Transverse colon (tissue), 4 donors: ENCODE measurements at regions not wholly inside any gene's neighbourhood (a gene's known extent, or its start where the extent isn't known, plus 50 kb on each side); places are given as distances from the start of the nearest gene placed in this dataset.

ENCODE experiments used
- DNase-seq: peaks from one replicate; pipeline ENCODE4 v3.0.0-alpha.2; 2019
- H3K27ac ChIP-seq, 4 donors: fragments of 200-600 bp; sonication (generic); 2 replicates each; pipeline ENCODE4 v1.5.1; 2016 to 2018; ENCODE audit warnings: inconsistent platforms in 4 of 4
- H3K27me3 ChIP-seq: fragments of 200-600 bp; sonication (generic); 2 replicates; pipeline ENCODE4 v1.5.1; 2017; ENCODE audit warnings: inconsistent platforms
- H3K36me3 ChIP-seq, 4 donors: fragments of 200-600 bp; sonication (generic); 2 replicates each; pipeline ENCODE4 v1.5.1; 2017 to 2019; ENCODE audit warnings: inconsistent platforms in 4 of 4
- H3K4me1 ChIP-seq, 4 donors: fragments of 200-600 bp; sonication (generic); 2 replicates each; pipeline ENCODE4 v1.5.1; 2017 to 2020; ENCODE audit warnings: inconsistent platforms in 4 of 4
- H3K4me3 ChIP-seq, 4 donors: fragments of 200-600 bp; sonication (generic); 1 replicate in 1 of 4; 2 replicates in 3 of 4; pipeline versions ENCODE4 v1.5.1 to v1.6.1; 2017 to 2019; ENCODE audit warnings: inconsistent platforms in 4 of 4
- H3K9me3 ChIP-seq, 2 donors: fragments of 200-600 bp; sonication (generic); 2 replicates each; pipeline ENCODE4 v1.5.1; 2017 to 2019; ENCODE audit warnings: inconsistent platforms in 2 of 2
- EP300 ChIP-seq: sonication (generic); formaldehyde crosslinking; IDR thresholded peaks from one replicate; pipeline ENCODE4 v1.6.1; 2017; ENCODE audit warnings: antibody characterized with exemption, low read depth
- POLR2A ChIP-seq: fragments of 450-650 bp; IDR thresholded peaks from one replicate; pipeline ENCODE4 v1.6.1; 2016; ENCODE audit warnings: antibody characterized with exemption, mild to moderate bottlenecking, moderate library complexity
- POLR2AphosphoS5 ChIP-seq, 3 donors: sonication (generic); formaldehyde crosslinking; IDR thresholded peaks; one replicate each; pipeline ENCODE4 v1.6.1; 2016; ENCODE audit warnings: antibody characterized with exemption in 3 of 3
- WGBS, 2 donors: methylation state at CpG; one replicate each; pipeline ENCODE4 v1.1.5; 2018; ENCODE audit warnings: low coverage in 1 of 2; 5-methylcytosine and 5-hydroxymethylcytosine counted together
- in situ Hi-C, 4 donors: fragments of 200-750 bp; cut with MboI; loops; one replicate each; pipeline versions ENCODE4 v1.15.0 to v1.15.1; 2017; ENCODE audit warnings: low sequenced_read_pairs in 3 of 4, low pct_ligation_motif_present in 1 of 4, low pct_unique_long_range_greater_than_20kb in 1 of 4
- intact Hi-C: fragments of 100-400 bp; cut with DNase I; formaldehyde crosslinking; loops from one replicate; pipeline ENCODE4 v1.15.1; 2023; ENCODE audit warnings: low total_unique reads
- TF ChIP-seq, protein P1 (sequence below), 5 experiments: fragments of 200-600 bp in 3 of 5; fragments of 450-650 bp in 2 of 5; sonication (generic) in 3 of 5; IDR thresholded peaks; 1 replicate in 2 of 5; 2 replicates in 3 of 5; pipeline ENCODE4 v1.5.1; 2016 to 2017; ENCODE audit warnings: antibody characterized with exemption in 5 of 5, inconsistent platforms in 3 of 5, mild to moderate bottlenecking in 2 of 5, moderate library complexity in 1 of 5

DNA sequence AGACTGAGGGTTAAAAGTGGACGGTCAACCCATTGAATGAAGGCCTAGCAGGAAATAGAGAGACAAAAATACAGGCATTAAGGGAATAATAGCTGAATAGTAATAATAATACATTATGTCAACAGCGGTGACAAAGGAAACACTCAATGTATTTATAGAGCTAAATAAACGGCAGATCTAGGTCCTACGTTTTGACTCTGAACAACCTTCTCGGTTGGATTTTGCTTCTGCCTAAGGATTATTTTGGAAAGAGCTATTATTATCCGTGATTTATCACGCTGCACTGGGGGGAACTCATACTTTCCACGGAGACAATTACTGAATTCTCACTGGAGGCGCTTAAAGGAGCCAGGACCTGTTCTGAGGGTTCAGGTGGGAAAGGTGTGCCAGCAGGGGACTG lies 118.2 kb upstream of the KIRREL3 start:
- no peaks in the 10 kb centered on the region for H3K4me1 ChIP-seq
- TF ChIP-seq, protein P1, sequence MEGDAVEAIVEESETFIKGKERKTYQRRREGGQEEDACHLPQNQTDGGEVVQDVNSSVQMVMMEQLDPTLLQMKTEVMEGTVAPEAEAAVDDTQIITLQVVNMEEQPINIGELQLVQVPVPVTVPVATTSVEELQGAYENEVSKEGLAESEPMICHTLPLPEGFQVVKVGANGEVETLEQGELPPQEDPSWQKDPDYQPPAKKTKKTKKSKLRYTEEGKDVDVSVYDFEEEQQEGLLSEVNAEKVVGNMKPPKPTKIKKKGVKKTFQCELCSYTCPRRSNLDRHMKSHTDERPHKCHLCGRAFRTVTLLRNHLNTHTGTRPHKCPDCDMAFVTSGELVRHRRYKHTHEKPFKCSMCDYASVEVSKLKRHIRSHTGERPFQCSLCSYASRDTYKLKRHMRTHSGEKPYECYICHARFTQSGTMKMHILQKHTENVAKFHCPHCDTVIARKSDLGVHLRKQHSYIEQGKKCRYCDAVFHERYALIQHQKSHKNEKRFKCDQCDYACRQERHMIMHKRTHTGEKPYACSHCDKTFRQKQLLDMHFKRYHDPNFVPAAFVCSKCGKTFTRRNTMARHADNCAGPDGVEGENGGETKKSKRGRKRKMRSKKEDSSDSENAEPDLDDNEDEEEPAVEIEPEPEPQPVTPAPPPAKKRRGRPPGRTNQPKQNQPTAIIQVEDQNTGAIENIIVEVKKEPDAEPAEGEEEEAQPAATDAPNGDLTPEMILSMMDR (IDR thresholded peaks at IDR 0.05) = no peak
- DNase-seq = no peak
- H3K4me3 ChIP-seq = no peak overlapping the region
- H3K36me3 ChIP-seq = no peaks in the 10 kb centered on the region
- no peaks in the 10 kb centered on the region for H3K9me3 ChIP-seq
- no peak overlapping the region for H3K27ac ChIP-seq
- in situ Hi-C loops (no loop called here), intact Hi-C loops (no loop called here)
- 66 to 72% methylated on average over 7 to 9 of the region's 9 CpGs for WGBS, 2 donors
- H3K27me3 ChIP-seq = no peaks in the 10 kb centered on the region

DNA sequence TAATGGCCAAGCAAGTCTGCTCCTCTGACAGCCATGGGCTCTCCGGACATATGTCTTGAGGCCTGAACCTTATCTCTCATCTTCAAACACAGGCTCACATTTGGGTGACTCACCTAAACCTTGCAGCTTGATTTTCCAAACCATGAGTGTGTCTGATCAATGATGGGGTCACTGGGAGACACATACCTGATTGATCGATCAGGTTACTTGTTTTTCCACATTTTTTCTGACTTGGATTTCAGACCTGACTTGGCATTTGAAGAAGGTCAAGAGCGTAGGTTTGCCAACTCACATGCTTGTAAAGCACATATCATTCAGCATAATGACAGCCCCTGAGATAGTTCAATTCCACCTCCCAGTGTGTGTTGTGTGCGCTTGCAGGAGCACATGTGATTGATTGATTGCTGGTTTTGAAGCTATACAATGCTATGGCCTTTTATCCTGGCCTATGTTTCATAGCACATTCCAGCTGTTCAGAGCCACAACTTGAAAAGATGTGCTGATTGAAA lies 116.7 kb upstream of the KIRREL3 start:
- no peak for DNase-seq
- WGBS, 2 donors = 82 to 95% methylated on average over 3 to 4 of the region's 4 CpGs
- no peaks in the 10 kb centered on the region for H3K36me3 ChIP-seq
- H3K27me3 ChIP-seq = no peaks in the 10 kb centered on the region
- H3K4me1 ChIP-seq = no peaks in the 10 kb centered on the region
- H3K27ac ChIP-seq = no peak overlapping the region
- intact Hi-C loops = no loop called here
- H3K9me3 ChIP-seq = no peaks in the 10 kb centered on the region
- no peak for TF ChIP-seq EP300
- TF ChIP-seq POLR2A = no peak
- in situ Hi-C loops = no loop called here
- H3K4me3 ChIP-seq = no peak overlapping the region

DNA sequence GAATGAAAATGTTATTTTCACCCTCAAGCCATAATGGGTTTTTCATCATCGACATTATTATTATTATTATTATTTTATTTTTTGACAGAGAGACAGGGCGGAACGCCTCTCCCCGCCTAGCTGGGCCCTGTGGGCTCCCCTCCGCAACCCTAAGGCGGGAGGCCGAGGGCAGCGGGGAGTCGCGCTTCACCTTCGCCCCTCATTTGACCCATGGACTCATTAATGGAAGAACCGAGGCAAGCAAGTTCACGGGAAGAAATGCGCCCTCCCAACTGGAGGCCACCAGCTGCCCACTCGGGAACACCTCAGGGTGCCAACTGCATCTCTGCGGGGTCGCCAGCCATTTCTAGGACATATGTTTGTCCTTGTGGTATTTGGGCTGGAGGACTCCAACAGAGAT lies 115.3 kb upstream of the KIRREL3 start:
- intact Hi-C loops (no loop called here), in situ Hi-C loops (no loop called here)
- DNase-seq = no peak
- WGBS, 2 donors = 86 to 100% methylated on average over 1 to 17 of the region's 17 CpGs
- H3K36me3 ChIP-seq = no peaks in the 10 kb centered on the region
- no peaks in the 10 kb centered on the region for H3K27me3 ChIP-seq
- H3K4me1 ChIP-seq = no peaks in the 10 kb centered on the region
- TF ChIP-seq POLR2A (no peak), EP300 (no peak)
- no peak overlapping the region for H3K27ac ChIP-seq
- no peaks in the 10 kb centered on the region for H3K9me3 ChIP-seq
- no peak overlapping the region for H3K4me3 ChIP-seq

DNA sequence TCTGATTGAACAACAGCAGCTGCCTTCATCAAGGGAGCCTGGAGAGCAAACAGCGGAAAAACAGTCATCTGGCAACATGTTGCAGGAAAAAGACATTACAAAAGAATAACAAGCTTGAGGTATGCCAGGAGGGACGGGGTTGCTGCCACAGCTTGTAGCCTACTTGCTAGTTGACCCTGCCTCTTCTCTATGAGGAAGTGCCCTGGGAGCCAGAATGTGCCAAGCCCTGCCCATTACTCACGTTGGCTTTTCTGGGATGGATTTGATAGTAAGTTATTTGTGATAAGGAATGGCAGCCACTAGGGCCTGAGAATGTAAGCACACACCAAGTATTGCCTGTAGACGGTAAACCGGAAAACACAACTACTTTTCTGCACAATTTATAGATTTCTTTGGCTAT lies 113.5 kb upstream of the KIRREL3 start:
- no peaks in the 10 kb centered on the region for H3K9me3 ChIP-seq
- TF ChIP-seq POLR2A = no peak
- TF ChIP-seq POLR2AphosphoS5 (IDR thresholded peaks at IDR 0.05) = no peak
- TF ChIP-seq, protein P1 (IDR thresholded peaks at IDR 0.05) = no peak
- TF ChIP-seq EP300 = no peak
- intact Hi-C loops = no loop called here
- no peaks in the 10 kb centered on the region for H3K36me3 ChIP-seq
- no peak overlapping the region for H3K4me3 ChIP-seq
- in situ Hi-C loops = no loop called here
- H3K27me3 ChIP-seq = no peaks in the 10 kb centered on the region
- H3K4me1 ChIP-seq = no peaks in the 10 kb centered on the region
- 61 to 67% methylated on average over 5 of the region's 5 CpGs for WGBS, 2 donors
- no peak for DNase-seq
- H3K27ac ChIP-seq = no peak overlapping the region

- WGBS, 2 donors = 25% methylated on average over 6 of the region's 6 CpGs; no CpG with 5 or more reads in 1 of the 2 donors
- in situ Hi-C loops = no loop called here
- intact Hi-C loops = no loop called here
- no peaks in the 10 kb centered on the region for H3K9me3 ChIP-seq
- H3K27me3 ChIP-seq = no peaks in the 10 kb centered on the region
- H3K4me1 ChIP-seq = no peaks in the 10 kb centered on the region
- no peaks in the 10 kb centered on the region for H3K36me3 ChIP-seq
- TF ChIP-seq POLR2A = no peak
- H3K27ac ChIP-seq = no peak overlapping the region
- no peak overlapping the region for H3K4me3 ChIP-seq
- DNase-seq = no peak
These were observed 110.0 kb upstream of the KIRREL3 start for GRCh38 chr11:127110542-127110941.

DNA sequence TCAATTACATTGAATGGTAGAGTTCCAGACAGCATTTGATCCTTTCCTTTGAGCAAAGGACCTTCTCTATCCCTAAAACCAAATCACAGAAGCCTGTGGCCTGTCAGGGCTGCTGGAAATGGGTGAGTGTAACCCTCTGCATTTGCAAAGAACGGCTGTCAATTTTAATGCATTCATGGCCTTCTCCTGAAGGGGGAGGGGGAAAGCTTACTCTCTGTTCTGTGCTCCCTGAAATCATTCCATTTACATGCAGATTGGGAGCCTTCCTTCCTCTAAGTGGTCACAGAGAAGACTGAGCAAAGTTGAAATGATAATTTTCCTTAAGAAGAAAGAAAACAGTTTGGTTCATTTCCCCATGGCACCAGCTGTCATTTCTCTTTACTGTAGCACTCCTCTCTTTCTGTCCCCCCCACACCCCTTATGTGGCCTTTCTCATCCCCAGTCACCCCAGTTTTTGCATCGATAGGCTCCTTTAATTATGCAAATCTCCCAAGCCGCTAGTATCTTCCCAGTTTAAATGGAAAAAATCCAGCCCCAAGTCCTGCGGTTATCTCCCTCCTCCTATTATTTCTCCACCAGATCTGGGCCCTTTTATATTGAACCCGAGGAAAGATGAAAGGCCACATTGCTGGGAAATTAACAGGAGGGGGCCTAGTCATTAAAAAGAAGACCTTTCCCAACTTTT lies 109.4 kb upstream of the KIRREL3 start:
- intact Hi-C loops = no loop called here
- Histone ChIP-seq H3K27me3 (no peaks in the 10 kb centered on the region), H3K9me3 (no peaks in the 10 kb centered on the region), H3K36me3 (no peaks in the 10 kb centered on the region), H3K4me1 (no peaks in the 10 kb centered on the region), H3K27ac (no peak overlapping the region), H3K4me3 (no peak overlapping the region)
- DNase-seq = no peak
- WGBS, 2 donors = 51 to 67% methylated on average over 3 to 5 of the region's 5 CpGs
- in situ Hi-C loops = no loop called here
- TF ChIP-seq POLR2A (no peak), EP300 (no peak), POLR2AphosphoS5 (IDR thresholded peaks at IDR 0.05) (no peak)
- TF ChIP-seq, protein P1 (IDR thresholded peaks at IDR 0.05) = no peak
